MM.1S (cell line): ENCODE measurements at regions not wholly inside any gene's neighbourhood (a gene's known extent, or its start where the extent isn't known, plus 50 kb on each side); places are given as distances from the start of the nearest gene placed in this dataset.

Experiments used
- DNase-seq: peaks from one replicate; pipeline ENCODE4 v3.0.0-alpha.2; 2015
- H2AFZ ChIP-seq: fragments of 300-600 bp; sonication (generic); 2 replicates; pipeline ENCODE4 v1.6.0; 2016; ENCODE audit warnings: antibody characterized with exemption, low read length
- H3F3A ChIP-seq: fragments of 300-600 bp; sonication (generic); 2 replicates; pipeline ENCODE4 v1.6.1; 2016; ENCODE audit warnings: mild to moderate bottlenecking, antibody characterized with exemption, low read length, moderate library complexity, mixed read lengths; ENCODE audit not compliant: insufficient read depth
- H3K27ac ChIP-seq: fragments of 300-600 bp; sonication (generic); 2 replicates; pipeline ENCODE4 v1.5.1; 2016; ENCODE audit warnings: mild to moderate bottlenecking, low read length
- H3K27me3 ChIP-seq: fragments of 300-600 bp; sonication (generic); replicated peaks from 2 replicates; pipeline ENCODE4 v1.6.0; 2016; ENCODE audit warnings: low read length; ENCODE audit not compliant: insufficient read depth
- H3K36me3 ChIP-seq: fragments of 300-600 bp; sonication (generic); replicated peaks from 2 replicates; pipeline ENCODE4 v1.6.1; 2016; ENCODE audit warnings: mild to moderate bottlenecking, low read length, mixed read lengths; ENCODE audit not compliant: insufficient read depth
- H3K4me1 ChIP-seq: fragments of 300-600 bp; sonication (generic); 2 replicates; pipeline ENCODE4 v1.6.1; 2016; ENCODE audit warnings: low read length, mixed read lengths
- H3K4me2 ChIP-seq: fragments of 300-600 bp; sonication (generic); 2 replicates; pipeline ENCODE4 v1.6.0; 2016; ENCODE audit warnings: low read depth, low read length
- H3K4me3 ChIP-seq: fragments of 300-600 bp; sonication (generic); 2 replicates; pipeline ENCODE4 v1.5.1; 2016; ENCODE audit warnings: low read length, mixed read lengths
- H3K79me2 ChIP-seq: fragments of 300-600 bp; sonication (generic); 2 replicates; pipeline ENCODE4 v1.6.1; 2016; ENCODE audit warnings: mixed run types, low read length, mixed read lengths
- H3K9ac ChIP-seq: fragments of 300-600 bp; sonication (generic); 2 replicates; pipeline ENCODE4 v1.6.1; 2016; ENCODE audit warnings: low read length, mixed read lengths
- H3K9me2 ChIP-seq: fragments of 300-600 bp; sonication (generic); replicated peaks from 2 replicates; pipeline ENCODE4 v1.6.1; 2016; ENCODE audit warnings: mild to moderate bottlenecking, low read length, mixed read lengths; ENCODE audit not compliant: insufficient read depth
- H3K9me3 ChIP-seq: fragments of 300-600 bp; sonication (generic); replicated peaks from 2 replicates; pipeline ENCODE4 v1.6.1; 2016; ENCODE audit warnings: mild to moderate bottlenecking, low read length, mixed read lengths; ENCODE audit not compliant: insufficient read depth
- H4K20me1 ChIP-seq: fragments of 300-600 bp; sonication (generic); 2 replicates; pipeline ENCODE4 v1.6.1; 2016; ENCODE audit warnings: mild to moderate bottlenecking, low read length, moderate library complexity, mixed read lengths; ENCODE audit not compliant: insufficient read depth
- EZH2 ChIP-seq: fragments of 300-600 bp; sonication (generic); optimal IDR thresholded peaks from 2 replicates; pipeline ENCODE3; 2017; ENCODE audit warnings: low read depth, mild to moderate bottlenecking, antibody characterized with exemption, low read length, mixed read lengths
- EZH2phosphoT487 ChIP-seq: fragments of 300-600 bp; sonication (generic); IDR thresholded peaks from 2 replicates; pipeline ENCODE4 v1.6.1; 2018; ENCODE audit warnings: antibody characterized with exemption, low read length
- TF ChIP-seq, protein P1 (sequence below): fragments of 300-600 bp; sonication (generic); IDR thresholded peaks from 2 replicates; pipeline ENCODE4 v1.5.1; 2016; ENCODE audit warnings: antibody characterized with exemption, low read length, mixed read lengths

DNA sequence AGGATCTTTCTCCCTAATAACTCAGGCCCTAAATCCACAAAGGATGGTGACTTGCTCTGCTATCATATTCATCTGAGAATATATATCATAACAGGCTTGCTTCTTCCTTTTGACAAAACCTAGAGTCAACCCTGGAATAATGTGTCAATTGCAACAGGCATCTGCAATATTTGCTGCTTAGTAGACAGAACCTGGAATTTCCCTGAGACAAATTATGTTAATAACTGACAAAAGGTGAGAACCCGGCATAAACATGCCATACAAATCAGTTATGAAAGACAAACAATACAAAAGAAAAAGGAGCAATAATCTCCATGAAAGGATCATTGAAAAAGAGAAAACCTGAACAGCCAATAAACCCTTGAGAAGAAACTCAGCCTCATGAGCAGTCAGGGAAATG lies 114.5 kb upstream of the CDCA7L start:
- Histone ChIP-seq H3K4me3 (no peak overlapping the region), H3K79me2 (no peaks in the 10 kb centered on the region), H3F3A (no peaks in the 10 kb centered on the region), H3K9me3 (no peaks in the 10 kb centered on the region), H3K36me3 (no peaks in the 10 kb centered on the region), H3K4me1 (no peaks in the 10 kb centered on the region), H3K27ac (no peak overlapping the region), H4K20me1 (no peaks in the 10 kb centered on the region), H3K9me2 (no peaks in the 10 kb centered on the region), H3K9ac (no peak overlapping the region), H3K27me3 (no peaks in the 10 kb centered on the region), H3K4me2 (no peak overlapping the region), H2AFZ (no peak overlapping the region)
- TF ChIP-seq EZH2: no peak
- TF ChIP-seq EZH2phosphoT487: no peak
- TF ChIP-seq, protein P1, sequence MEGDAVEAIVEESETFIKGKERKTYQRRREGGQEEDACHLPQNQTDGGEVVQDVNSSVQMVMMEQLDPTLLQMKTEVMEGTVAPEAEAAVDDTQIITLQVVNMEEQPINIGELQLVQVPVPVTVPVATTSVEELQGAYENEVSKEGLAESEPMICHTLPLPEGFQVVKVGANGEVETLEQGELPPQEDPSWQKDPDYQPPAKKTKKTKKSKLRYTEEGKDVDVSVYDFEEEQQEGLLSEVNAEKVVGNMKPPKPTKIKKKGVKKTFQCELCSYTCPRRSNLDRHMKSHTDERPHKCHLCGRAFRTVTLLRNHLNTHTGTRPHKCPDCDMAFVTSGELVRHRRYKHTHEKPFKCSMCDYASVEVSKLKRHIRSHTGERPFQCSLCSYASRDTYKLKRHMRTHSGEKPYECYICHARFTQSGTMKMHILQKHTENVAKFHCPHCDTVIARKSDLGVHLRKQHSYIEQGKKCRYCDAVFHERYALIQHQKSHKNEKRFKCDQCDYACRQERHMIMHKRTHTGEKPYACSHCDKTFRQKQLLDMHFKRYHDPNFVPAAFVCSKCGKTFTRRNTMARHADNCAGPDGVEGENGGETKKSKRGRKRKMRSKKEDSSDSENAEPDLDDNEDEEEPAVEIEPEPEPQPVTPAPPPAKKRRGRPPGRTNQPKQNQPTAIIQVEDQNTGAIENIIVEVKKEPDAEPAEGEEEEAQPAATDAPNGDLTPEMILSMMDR: no peak
- DNase-seq: no peak

DNA sequence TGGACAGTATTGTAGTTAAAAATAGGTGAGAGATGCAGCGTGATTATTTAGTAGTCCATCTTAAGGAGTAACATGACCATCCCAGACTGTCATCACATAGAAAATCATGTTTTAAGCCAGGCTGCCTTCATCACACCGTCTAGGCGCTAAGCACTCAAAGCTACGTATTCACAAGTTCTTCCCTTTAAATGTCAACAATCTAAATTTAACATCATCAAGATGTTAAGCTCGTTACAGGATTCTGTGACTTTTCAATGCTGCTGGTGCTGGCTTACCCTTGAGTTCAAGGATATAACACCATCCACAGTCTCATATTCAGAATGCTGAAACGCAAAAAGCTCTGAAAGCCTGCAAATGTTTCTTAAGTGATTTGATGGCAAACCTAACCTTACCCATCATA lies 109.5 kb upstream of the CDCA7L start:
- Histone ChIP-seq H3K4me3 (no peak overlapping the region), H3K9me2 (no peaks in the 10 kb centered on the region), H3F3A (no peaks in the 10 kb centered on the region), H3K27ac (no peak overlapping the region), H3K9ac (no peak overlapping the region), H4K20me1 (no peaks in the 10 kb centered on the region), H3K9me3 (no peaks in the 10 kb centered on the region), H3K4me2 (no peak overlapping the region), H3K79me2 (no peaks in the 10 kb centered on the region), H3K4me1 (no peaks in the 10 kb centered on the region), H2AFZ (no peak overlapping the region), H3K36me3 (no peaks in the 10 kb centered on the region), H3K27me3 (no peaks in the 10 kb centered on the region)
- TF ChIP-seq EZH2 (no peak), EZH2phosphoT487 (no peak)
- TF ChIP-seq, protein P1: no peak
- no peak for DNase-seq

DNA sequence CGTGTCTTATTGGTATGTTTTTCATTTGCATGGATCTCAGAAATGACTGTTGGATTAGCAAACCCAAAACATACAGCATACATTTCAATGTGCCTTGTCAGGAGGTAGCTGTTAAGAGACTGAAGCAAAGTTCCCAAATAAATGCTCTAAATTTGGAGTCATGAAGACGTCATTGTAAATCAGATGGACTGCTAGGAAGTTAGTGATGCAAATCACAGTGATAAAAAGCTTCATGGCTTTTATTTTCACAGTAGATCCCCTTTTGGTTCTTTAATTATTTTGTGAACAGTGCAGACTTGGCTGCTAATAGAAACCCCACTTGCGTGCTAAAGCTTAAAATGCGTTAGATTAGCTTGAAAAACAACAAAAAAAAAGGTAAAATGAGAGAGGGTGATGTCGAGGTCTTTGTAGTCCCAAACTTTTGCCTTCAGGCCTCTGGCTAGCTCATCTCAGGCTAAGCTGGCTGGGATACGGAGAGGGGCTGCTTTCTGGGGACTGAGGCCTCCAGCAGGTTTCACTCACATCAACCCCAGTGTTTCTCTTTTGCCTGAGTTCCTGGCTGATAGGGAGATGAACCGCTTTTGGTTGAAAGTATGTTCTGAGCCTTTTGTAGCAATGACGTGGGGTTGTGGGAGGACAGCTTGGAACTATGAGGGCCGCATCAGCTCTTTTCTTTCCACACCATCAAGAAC lies 107.1 kb upstream of the CDCA7L start:
- Histone ChIP-seq H2AFZ (no peak overlapping the region), H3K36me3 (no peaks in the 10 kb centered on the region), H3K27me3 (no peaks in the 10 kb centered on the region), H3K27ac (no peak overlapping the region), H3K9me3 (no peaks in the 10 kb centered on the region), H4K20me1 (no peaks in the 10 kb centered on the region), H3K9ac (no peak overlapping the region), H3K4me2 (no peak overlapping the region), H3K4me1 (no peaks in the 10 kb centered on the region), H3F3A (no peaks in the 10 kb centered on the region), H3K9me2 (no peaks in the 10 kb centered on the region), H3K4me3 (no peak overlapping the region), H3K79me2 (no peaks in the 10 kb centered on the region)
- DNase-seq: no peak
- TF ChIP-seq, protein P1: no peak
- no peak for TF ChIP-seq EZH2
- TF ChIP-seq EZH2phosphoT487: no peak
